Fibroblast of lung (primary cell): ENCODE measurements at regions not wholly inside any gene's neighbourhood (a gene's known extent, or its start where the extent isn't known, plus 50 kb on each side); places are given as distances from the start of the nearest gene placed in this dataset.

ENCODE experiments used
- EZH2 ChIP-seq: IDR thresholded peaks from 2 replicates; pipeline ENCODE4 v1.5.1; 2012; ENCODE audit warnings: low read length, control low read depth, mild to moderate bottlenecking; ENCODE audit errors: missing control alignments
- TF ChIP-seq, protein P1 (sequence below), 2 donors: IDR thresholded peaks in 1 of 2; conservative IDR thresholded peaks in 1 of 2; 1 replicate in 1 of 2; 2 replicates in 1 of 2; pipeline ENCODE4 v1.5.1; 2011 to 2012; ENCODE audit warnings: low read length in 2 of 2, control low read depth in 1 of 2, inconsistent platforms in 1 of 2, low read depth in 1 of 2, mild to moderate bottlenecking in 1 of 2

DNA sequence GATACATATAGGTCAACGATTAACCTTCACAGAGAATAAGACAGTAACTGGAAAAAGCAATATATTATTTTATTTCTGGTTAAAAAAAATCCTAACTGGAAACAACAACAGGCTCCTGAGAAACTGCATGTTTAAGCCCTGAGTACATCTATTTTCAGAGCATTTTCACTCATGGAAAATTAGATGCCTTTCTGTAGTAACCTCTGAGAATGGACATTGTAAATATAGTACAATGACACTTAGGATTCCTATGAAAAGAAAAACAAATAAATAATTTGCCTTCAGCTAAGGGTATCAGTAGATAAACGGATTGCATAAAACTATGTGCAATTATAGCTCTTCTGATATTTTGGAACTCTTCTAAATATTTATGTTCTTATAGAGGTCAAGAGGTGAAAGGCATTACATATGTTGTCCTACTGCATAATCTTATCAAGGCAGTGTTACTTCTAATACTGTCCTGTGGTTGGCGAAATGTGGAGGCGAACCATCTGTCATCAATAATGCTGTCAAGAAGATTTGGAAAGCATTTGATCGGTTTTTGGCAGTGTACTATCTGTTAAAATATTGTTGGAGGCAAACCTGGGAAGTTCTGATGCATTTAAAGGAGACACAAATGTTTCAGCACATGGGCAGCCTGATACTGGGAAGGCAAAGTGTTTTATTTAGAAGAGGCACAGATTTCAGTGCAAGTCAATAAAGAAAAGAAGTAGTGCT is 381.8 kb downstream of the BTG1 start:
- TF ChIP-seq, protein P1, sequence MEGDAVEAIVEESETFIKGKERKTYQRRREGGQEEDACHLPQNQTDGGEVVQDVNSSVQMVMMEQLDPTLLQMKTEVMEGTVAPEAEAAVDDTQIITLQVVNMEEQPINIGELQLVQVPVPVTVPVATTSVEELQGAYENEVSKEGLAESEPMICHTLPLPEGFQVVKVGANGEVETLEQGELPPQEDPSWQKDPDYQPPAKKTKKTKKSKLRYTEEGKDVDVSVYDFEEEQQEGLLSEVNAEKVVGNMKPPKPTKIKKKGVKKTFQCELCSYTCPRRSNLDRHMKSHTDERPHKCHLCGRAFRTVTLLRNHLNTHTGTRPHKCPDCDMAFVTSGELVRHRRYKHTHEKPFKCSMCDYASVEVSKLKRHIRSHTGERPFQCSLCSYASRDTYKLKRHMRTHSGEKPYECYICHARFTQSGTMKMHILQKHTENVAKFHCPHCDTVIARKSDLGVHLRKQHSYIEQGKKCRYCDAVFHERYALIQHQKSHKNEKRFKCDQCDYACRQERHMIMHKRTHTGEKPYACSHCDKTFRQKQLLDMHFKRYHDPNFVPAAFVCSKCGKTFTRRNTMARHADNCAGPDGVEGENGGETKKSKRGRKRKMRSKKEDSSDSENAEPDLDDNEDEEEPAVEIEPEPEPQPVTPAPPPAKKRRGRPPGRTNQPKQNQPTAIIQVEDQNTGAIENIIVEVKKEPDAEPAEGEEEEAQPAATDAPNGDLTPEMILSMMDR (conservative IDR thresholded peaks at IDR 0.05 in 1 of 2, IDR thresholded peaks at IDR 0.05 in 1 of 2; ENCODE audit: low read depth in 1 of 2, low read length in 2 of 2): no peak
- TF ChIP-seq EZH2: no peak
